ENCODE measurements at regions not wholly inside any gene's neighbourhood (a gene's known extent, or its start where the extent isn't known, plus 50 kb on each side); places are given as distances from the start of the nearest gene placed in this dataset.
A peak's percentile ranks its signal among the peaks of the same experiment; 100 is the strongest.

GRCh38 chr13:33633701-33634545 is 184.0 kb upstream of the RFC3 start:
- H3K4me1 ChIP-seq (ENCODE audit: insufficient read depth): peaks cover 9% of the 10 kb centered on the region
- TF ChIP-seq CTCF (IDR thresholded peaks at IDR 0.05) (no peak), POLR2A (IDR thresholded peaks at IDR 0.05) (no peak), EP300 (IDR thresholded peaks at IDR 0.05) (no peak)
- H3K27ac ChIP-seq: no peak overlapping the region
- H3K4me3 ChIP-seq: no peak overlapping the region
- no peak for DNase-seq
- intact Hi-C loops (cut with DNase I): no loop called here
- no peaks in the 10 kb centered on the region for H3K36me3 ChIP-seq
- no peaks in the 10 kb centered on the region for H3K9me3 ChIP-seq
- 71 to 79% (median 76%) methylated on average over 3 of the region's 3 CpGs for WGBS, 3 donors
- no peaks in the 10 kb centered on the region for H3K27me3 ChIP-seq

- peaks cover 12% of the 10 kb centered on the region for H3K4me1 ChIP-seq (ENCODE audit: insufficient read depth)
These were observed 183.4 kb upstream of the RFC3 start for GRCh38 chr13:33634546-33634982.

GRCh38 chr13:33636243-33636642 is 181.7 kb upstream of the RFC3 start:
- 82 to 91% (median 86%) methylated on average over 5 of the region's 5 CpGs for WGBS, 3 donors
- Histone ChIP-seq H3K36me3 (no peaks in the 10 kb centered on the region), H3K27me3 (no peaks in the 10 kb centered on the region), H3K4me1 (ENCODE audit: insufficient read depth) (peaks cover 20% of the 10 kb centered on the region), H3K4me3 (no peak overlapping the region), H3K9me3 (no peaks in the 10 kb centered on the region), H3K27ac (no peak overlapping the region)
- DNase-seq: no peak
- no peak for TF ChIP-seq EP300 (IDR thresholded peaks at IDR 0.05)
- TF ChIP-seq CTCF (IDR thresholded peaks at IDR 0.05): no peak
- TF ChIP-seq POLR2A (IDR thresholded peaks at IDR 0.05): no peak
- intact Hi-C loops (cut with DNase I): no loop called here

More at GRCh38 chr13:33634546-33634982, 183.4 kb upstream of the RFC3 start:
- TF ChIP-seq CTCF (IDR thresholded peaks at IDR 0.05): no peak
- TF ChIP-seq EP300 (IDR thresholded peaks at IDR 0.05): no peak
- no peak for TF ChIP-seq POLR2A (IDR thresholded peaks at IDR 0.05)
- WGBS, 3 donors: 27 to 54% (median 30%) methylated on average over 8 of the region's 8 CpGs
- no peaks in the 10 kb centered on the region for H3K9me3 ChIP-seq
- DNase-seq: peak in 2 of 5 donors; percentile 40 to 71
- no peaks in the 10 kb centered on the region for H3K27me3 ChIP-seq
- intact Hi-C loops (cut with DNase I): no loop called here
- H3K27ac ChIP-seq: no peak overlapping the region
- H3K4me3 ChIP-seq: no peak overlapping the region
- H3K36me3 ChIP-seq: no peaks in the 10 kb centered on the region

GRCh38 chr13:33636955-33637670 is 180.8 kb upstream of the RFC3 start:
- Histone ChIP-seq H3K9me3 (no peaks in the 10 kb centered on the region), H3K36me3 (no peaks in the 10 kb centered on the region), H3K27ac (no peak overlapping the region), H3K4me1 (ENCODE audit: insufficient read depth) (peaks cover 21% of the 10 kb centered on the region), H3K4me3 (no peak overlapping the region), H3K27me3 (no peaks in the 10 kb centered on the region)
- no peak for TF ChIP-seq CTCF (IDR thresholded peaks at IDR 0.05)
- TF ChIP-seq EP300 (IDR thresholded peaks at IDR 0.05): no peak
- no peak for TF ChIP-seq POLR2A (IDR thresholded peaks at IDR 0.05)
- WGBS, 3 donors: 88 to 95% (median 92%) methylated on average over 3 of the region's 3 CpGs
- no peak for DNase-seq
- intact Hi-C loops (cut with DNase I): no loop called here

All from ovary (tissue), 7 donors.